K562 (cell line): ENCODE measurements at regions not wholly inside any gene's neighbourhood (a gene's known extent, or its start where the extent isn't known, plus 50 kb on each side); places are given as distances from the start of the nearest gene placed in this dataset.

Experiments
- ATAC-seq: fragments of 200-7000 bp; cut with Tn5 transposase; 3 replicates; pipeline ENCODE4 v1.9.1; 2020; ENCODE audit warnings: moderate library complexity
- BruUV-seq: library from RNA; stranded (reverse); fragments of 400-500 nt; replicated peaks from 2 replicates; lab custom pipeline; 2021; lab: Mats Ljungman, UMichigan
- CTCF ChIA-PET: fragments of 300-600 bp; formaldehyde crosslinking; extraction: SDS; loops from one replicate; lab custom pipeline; 2021; ENCODE audit warnings: low intra/inter-chr PET ratio; lab: Yijun Ruan, JAX
- POLR2A ChIA-PET: fragments of 300-600, 350-650 bp; sonication (Branson Sonifier 250); formaldehyde crosslinking; extraction: SDS; loops from one replicate; lab custom pipeline; 2021; ENCODE audit warnings: antibody characterized with exemption, inconsistent platforms; lab: Yijun Ruan, JAX
- DNase-seq, 4 experiments: peaks; one replicate each; pipeline versions ENCODE4 v3.0.0 to v3.0.0-alpha.2; 2011 to 2018; ENCODE audit warnings: low spot score in 3 of 4, mixed read lengths in 3 of 4; ENCODE audit errors: extremely low read depth in 1 of 4
- FAIRE-seq: peaks from 2 replicates; lab custom pipeline; 2011; peaks lifted over from hg19 to GRCh38; lab: Jason Lieb, UNC
- H2AFZ ChIP-seq: 2 replicates; pipeline ENCODE4 v1.6.0; 2011; ENCODE audit warnings: low read depth, low read length, control low read depth, inconsistent platforms
- H3K27ac ChIP-seq: fragments of 200-600 bp; 3 replicates; pipeline ENCODE4 v1.8.0; 2011; ENCODE audit warnings: low read depth, mild to moderate bottlenecking, control low read depth, inconsistent platforms, low read length, moderate library complexity, mixed read lengths; ENCODE audit errors: extremely low read depth
- H3K27me3 ChIP-seq, 2 experiments: fragments of 300-600 bp in 1 of 2; 2 replicates in 1 of 2; 3 replicates in 1 of 2; pipeline versions ENCODE4 v1.6.0 to v1.8.0; 2011; ENCODE audit warnings: inconsistent platforms in 2 of 2, low read length in 2 of 2, mild to moderate bottlenecking in 1 of 2, mixed read lengths in 1 of 2, moderate library complexity in 1 of 2; ENCODE audit not compliant: control insufficient read depth in 2 of 2, insufficient read depth in 2 of 2
- H3K36me3 ChIP-seq: fragments of 300-600 bp; 3 replicates; pipeline ENCODE4 v1.8.0; 2011; ENCODE audit warnings: mild to moderate bottlenecking, low read length, inconsistent platforms; ENCODE audit not compliant: control insufficient read depth, insufficient read depth
- H3K4me1 ChIP-seq, 2 experiments: fragments of 200-600 bp in 1 of 2; replicated peaks in 1 of 2; 2 replicates in 1 of 2; 3 replicates in 1 of 2; pipeline versions ENCODE4 v1.5.1 to v1.8.0; 2011; ENCODE audit warnings: inconsistent platforms in 2 of 2, low read length in 2 of 2, mild to moderate bottlenecking in 1 of 2, mixed read lengths in 1 of 2, moderate library complexity in 1 of 2; ENCODE audit not compliant: control insufficient read depth in 2 of 2, insufficient read depth in 2 of 2
- H3K4me2 ChIP-seq: 2 replicates; pipeline ENCODE4 v1.6.1; 2011; ENCODE audit warnings: low read length, control low read depth, inconsistent platforms, mixed read lengths; ENCODE audit not compliant: insufficient read depth
- H3K4me3 ChIP-seq: fragments of 200-600 bp; sonication (generic), shearing (Covaris generic); 2 replicates; pipeline ENCODE4 v1.5.1; 2016; ENCODE audit warnings: control low read depth, inconsistent platforms
- H3K79me2 ChIP-seq: fragments of 200-600 bp; 3 replicates; pipeline ENCODE4 v1.8.0; 2011; ENCODE audit warnings: low read length, inconsistent platforms; ENCODE audit not compliant: control insufficient read depth, insufficient read depth
- H3K9ac ChIP-seq, 2 experiments: 2 replicates each; pipeline versions ENCODE4 v1.6.0 to v1.6.1; 2011; ENCODE audit warnings: low read depth in 2 of 2, low read length in 2 of 2, control low read depth in 1 of 2, inconsistent platforms in 1 of 2, mild to moderate bottlenecking in 1 of 2, mixed read lengths in 1 of 2; ENCODE audit not compliant: insufficient read depth in 1 of 2
- H3K9me1 ChIP-seq: one replicate; pipeline ENCODE4 v1.6.0; 2011; ENCODE audit warnings: inconsistent platforms, mild to moderate bottlenecking, low read length, moderate library complexity; ENCODE audit not compliant: control insufficient read depth, insufficient read depth
- H3K9me3 ChIP-seq: replicated peaks from 2 replicates; pipeline ENCODE4 v1.5.1; 2011; ENCODE audit warnings: low read depth, low read length, inconsistent platforms; ENCODE audit not compliant: control insufficient read depth, insufficient read depth
- H4K20me1 ChIP-seq: replicated peaks from 2 replicates; pipeline ENCODE4 v1.6.1; 2011; ENCODE audit warnings: low read length, inconsistent platforms, mixed read lengths; ENCODE audit not compliant: control insufficient read depth, insufficient read depth
- MAFK ChIP-seq: IDR thresholded peaks from 2 replicates; pipeline ENCODE4 v1.6.1; 2011; ENCODE audit warnings: low read length, improper control_type of control experiment
- NCOA2 ChIP-seq, 2 experiments: fragments of 450-650 bp; IDR thresholded peaks; 2 replicates each; pipeline ENCODE4 v1.6.1; 2018; ENCODE audit warnings: mild to moderate bottlenecking in 2 of 2, moderate library complexity in 1 of 2; ENCODE audit not compliant: partially characterized antibody in 2 of 2
- SRSF1 ChIP-seq: fragments of 200-400 bp; formaldehyde crosslinking; IDR thresholded peaks from 2 replicates; pipeline ENCODE4 v1.6.1; 2017; ENCODE audit warnings: mild to moderate bottlenecking, low read depth, low read length, moderate library complexity
- TGIF2 ChIP-seq: sonication (generic); formaldehyde crosslinking; IDR thresholded peaks from 2 replicates; pipeline ENCODE4 v1.8.1; 2022; ENCODE audit warnings: mild to moderate bottlenecking, missing genetic modification reagents, moderate library complexity
- THRB ChIP-seq: fragments of 450-650 bp; formaldehyde crosslinking; conservative IDR thresholded peaks from 2 replicates; pipeline ENCODE4 v1.4.0; 2022; ENCODE audit warnings: mild to moderate bottlenecking, missing genetic modification characterization
- ZNF121 ChIP-seq: sonication (generic); formaldehyde crosslinking; conservative IDR thresholded peaks from 2 replicates; pipeline ENCODE4 v1.8.0; 2022; ENCODE audit warnings: missing genetic modification reagents
- ZNF165 ChIP-seq: fragments of 250-450 bp; sonication (Bioruptor Pico); IDR thresholded peaks from 2 replicates; pipeline ENCODE4 v1.4.0; 2020; ENCODE audit warnings: borderline replicate concordance
- WGBS: fragments of 100-300 bp; shearing (Covaris generic); methylation state at CpG from one replicate; pipeline ENCODE4 v1.1.6; 2016; ENCODE audit warnings: low coverage, mixed read lengths; ENCODE audit not compliant: insufficient coverage; ENCODE audit errors: missing lambda C conversion rate; 5-methylcytosine and 5-hydroxymethylcytosine counted together
- in situ Hi-C: fragments of 300-500 bp; cut with MboI; formaldehyde crosslinking; loops from 4 replicates; pipeline ENCODE4 v1.15.0; 2018; ENCODE audit warnings: inconsistent platforms, mixed read lengths
- intact Hi-C: fragments of 100-400 bp; cut with micrococcal nuclease; formaldehyde crosslinking; loops from 2 replicates; pipeline ENCODE4 v1.14.2; 2022
- TF ChIP-seq, protein P1 (sequence below): fragments of 250-450 bp; sonication (Bioruptor Pico); IDR thresholded peaks from 2 replicates; pipeline ENCODE4 v1.9.0; 2021; ENCODE audit warnings: mild to moderate bottlenecking
- TF ChIP-seq, protein P2 (sequence below): fragments of 250-450 bp; sonication (Bioruptor Pico); IDR thresholded peaks from 2 replicates; pipeline ENCODE4 v1.9.0; 2021; ENCODE audit warnings: mild to moderate bottlenecking, inconsistent platforms
- TF ChIP-seq, protein P3 (sequence below): sonication (generic); formaldehyde crosslinking; IDR thresholded peaks from 2 replicates; pipeline ENCODE4 v1.8.1; 2023; ENCODE audit warnings: mild to moderate bottlenecking, missing genetic modification reagents

- no TSS peak for BruUV-seq
- FAIRE-seq, result no peak
- 28% methylated on average over 9 of the region's 10 CpGs for WGBS
Measured at GRCh38 chr6:88311561-88311960, 145.4 kb upstream of the CNR1 start.

GRCh38 chr6:88304520-88304919 is 138.4 kb upstream of the CNR1 start:
- POLR2A ChIA-PET, result no interaction called here
- CTCF ChIA-PET, result no interaction called here
- BruUV-seq, result no TSS peak
- Histone ChIP-seq H3K4me3 (no peak overlapping the region), H3K4me1 (peaks cover 0 to 24% of the 10 kb centered on the region in 2 experiments; a peak in 4 of 5 replicates), H3K4me2 (no peak overlapping the region), H2AFZ (no peak overlapping the region), H4K20me1 (no peaks in the 10 kb centered on the region), H3K27me3 (no peaks in the 10 kb centered on the region), H3K27ac (no peak overlapping the region), H3K79me2 (no peaks in the 10 kb centered on the region), H3K9me1 (no peaks in the 10 kb centered on the region), H3K36me3 (no peaks in the 10 kb centered on the region), H3K9ac (no peak overlapping the region), H3K9me3 (no peaks in the 10 kb centered on the region)
- ATAC-seq (no peak), FAIRE-seq (no peak), DNase-seq (no peak)
- 48% methylated on average over 1 of the region's 1 CpG for WGBS
- intact Hi-C loops, result no loop called here
- in situ Hi-C loops, result no loop called here
- TF ChIP-seq, protein P1, sequence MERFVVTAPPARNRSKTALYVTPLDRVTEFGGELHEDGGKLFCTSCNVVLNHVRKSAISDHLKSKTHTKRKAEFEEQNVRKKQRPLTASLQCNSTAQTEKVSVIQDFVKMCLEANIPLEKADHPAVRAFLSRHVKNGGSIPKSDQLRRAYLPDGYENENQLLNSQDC, result no peak
- TF ChIP-seq, protein P2, sequence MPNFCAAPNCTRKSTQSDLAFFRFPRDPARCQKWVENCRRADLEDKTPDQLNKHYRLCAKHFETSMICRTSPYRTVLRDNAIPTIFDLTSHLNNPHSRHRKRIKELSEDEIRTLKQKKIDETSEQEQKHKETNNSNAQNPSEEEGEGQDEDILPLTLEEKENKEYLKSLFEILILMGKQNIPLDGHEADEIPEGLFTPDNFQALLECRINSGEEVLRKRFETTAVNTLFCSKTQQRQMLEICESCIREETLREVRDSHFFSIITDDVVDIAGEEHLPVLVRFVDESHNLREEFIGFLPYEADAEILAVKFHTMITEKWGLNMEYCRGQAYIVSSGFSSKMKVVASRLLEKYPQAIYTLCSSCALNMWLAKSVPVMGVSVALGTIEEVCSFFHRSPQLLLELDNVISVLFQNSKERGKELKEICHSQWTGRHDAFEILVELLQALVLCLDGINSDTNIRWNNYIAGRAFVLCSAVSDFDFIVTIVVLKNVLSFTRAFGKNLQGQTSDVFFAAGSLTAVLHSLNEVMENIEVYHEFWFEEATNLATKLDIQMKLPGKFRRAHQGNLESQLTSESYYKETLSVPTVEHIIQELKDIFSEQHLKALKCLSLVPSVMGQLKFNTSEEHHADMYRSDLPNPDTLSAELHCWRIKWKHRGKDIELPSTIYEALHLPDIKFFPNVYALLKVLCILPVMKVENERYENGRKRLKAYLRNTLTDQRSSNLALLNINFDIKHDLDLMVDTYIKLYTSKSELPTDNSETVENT (CRISPR knock-in tag), result no peak
- TF ChIP-seq, protein P3, sequence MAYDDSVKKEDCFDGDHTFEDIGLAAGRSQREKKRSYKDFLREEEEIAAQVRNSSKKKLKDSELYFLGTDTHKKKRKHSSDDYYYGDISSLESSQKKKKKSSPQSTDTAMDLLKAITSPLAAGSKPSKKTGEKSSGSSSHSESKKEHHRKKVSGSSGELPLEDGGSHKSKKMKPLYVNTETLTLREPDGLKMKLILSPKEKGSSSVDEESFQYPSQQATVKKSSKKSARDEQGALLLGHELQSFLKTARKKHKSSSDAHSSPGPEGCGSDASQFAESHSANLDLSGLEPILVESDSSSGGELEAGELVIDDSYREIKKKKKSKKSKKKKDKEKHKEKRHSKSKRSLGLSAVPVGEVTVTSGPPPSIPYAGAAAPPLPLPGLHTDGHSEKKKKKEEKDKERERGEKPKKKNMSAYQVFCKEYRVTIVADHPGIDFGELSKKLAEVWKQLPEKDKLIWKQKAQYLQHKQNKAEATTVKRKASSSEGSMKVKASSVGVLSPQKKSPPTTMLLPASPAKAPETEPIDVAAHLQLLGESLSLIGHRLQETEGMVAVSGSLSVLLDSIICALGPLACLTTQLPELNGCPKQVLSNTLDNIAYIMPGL (CRISPR knock-in tag), result no peak
- TF ChIP-seq TGIF2 (no peak), NCOA2 (IDR thresholded peaks at IDR 0.05; ENCODE audit: partially characterized antibody in 2 of 2) (no peak), SRSF1 (no peak), ZNF165 (no peak)

More at GRCh38 chr6:88311561-88311960, 145.4 kb upstream of the CNR1 start:
- Histone ChIP-seq H4K20me1 (no peaks in the 10 kb centered on the region), H3K4me1 (no peaks in the 10 kb centered on the region), H3K79me2 (no peaks in the 10 kb centered on the region), H3K36me3 (no peaks in the 10 kb centered on the region), H3K9me1 (no peaks in the 10 kb centered on the region), H2AFZ (no peak overlapping the region), H3K4me2 (no peak overlapping the region), H3K9me3 (no peaks in the 10 kb centered on the region), H3K27ac (no peak overlapping the region), H3K9ac (no peak overlapping the region), H3K4me3 (no peak overlapping the region), H3K27me3 (no peaks in the 10 kb centered on the region)
- intact Hi-C loops (no loop called here), in situ Hi-C loops (no loop called here)
- DNase-seq (no peak), ATAC-seq (no peak)
- TF ChIP-seq MAFK, result no peak
- TF ChIP-seq ZNF121 (CRISPR knock-in tag), result no peak
- TF ChIP-seq THRB, result no peak
- POLR2A ChIA-PET, result no interaction called here
- CTCF ChIA-PET, result no interaction called here
